ENCODE measurements at regions not wholly inside any gene's neighbourhood (a gene's known extent, or its start where the extent isn't known, plus 50 kb on each side); places are given as distances from the start of the nearest gene placed in this dataset.

DNA sequence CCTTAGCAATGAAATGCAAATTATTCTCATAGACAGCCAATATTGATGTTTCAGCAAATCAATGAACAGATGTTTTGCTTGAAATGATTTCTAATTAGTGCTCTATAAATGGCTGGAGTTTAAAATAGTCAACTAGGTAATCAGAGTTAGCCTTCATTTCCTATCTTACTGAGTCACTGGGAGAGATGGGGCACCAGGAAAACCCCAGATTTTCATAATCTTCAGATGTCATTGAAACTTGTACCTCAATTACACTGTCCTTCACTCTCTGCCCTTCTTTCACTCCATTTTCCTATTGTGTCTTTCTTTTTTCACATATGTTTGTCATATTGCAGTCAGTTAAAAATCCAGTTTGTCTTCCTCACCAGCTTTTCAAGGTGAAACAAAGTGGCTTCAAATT lies 92.7 kb downstream of the C12orf75 start:
- Mint-ChIP-seq H3K27me3 (peaks cover 6% of the 10 kb centered on the region), H3K27ac (no peak overlapping the region), H3K4me3 (no peak overlapping the region), H3K9me3 (no peaks in the 10 kb centered on the region), H3K4me1 (peaks cover 4% of the 10 kb centered on the region), H3K36me3 (ENCODE audit: low read depth) (no peaks in the 10 kb centered on the region)
- ChIA-PET POLR2A (no interaction called here), CTCF (no interaction called here)
- no peak for DNase-seq

DNA sequence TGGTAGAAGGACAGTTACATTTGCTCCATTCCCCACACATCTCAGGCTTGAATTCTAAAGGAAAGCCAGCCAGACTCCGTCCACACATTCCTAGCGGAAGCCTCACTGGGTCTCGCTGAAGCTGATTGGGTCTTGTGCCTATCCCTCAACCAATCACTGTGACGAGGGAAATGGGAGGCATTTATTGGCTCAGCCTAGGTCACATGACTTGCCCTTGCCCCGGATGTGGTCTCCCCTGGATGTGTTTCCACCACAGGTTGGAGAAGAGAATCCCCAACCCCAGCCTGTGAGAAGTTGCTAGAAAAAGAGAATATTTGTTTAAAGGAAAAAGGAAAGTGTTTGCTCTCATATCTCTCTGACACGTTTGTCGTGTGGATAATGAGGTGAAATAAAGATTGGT lies 93.4 kb downstream of the C12orf75 start:
- CTCF ChIA-PET = no interaction called here
- POLR2A ChIA-PET = no interaction called here
- H3K4me3 Mint-ChIP-seq = no peak overlapping the region
- no peaks in the 10 kb centered on the region for H3K36me3 Mint-ChIP-seq (ENCODE audit: low read depth)
- peaks cover 8% of the 10 kb centered on the region for H3K27me3 Mint-ChIP-seq
- H3K4me1 Mint-ChIP-seq = peaks cover 4% of the 10 kb centered on the region
- no peak overlapping the region for H3K27ac Mint-ChIP-seq
- no peaks in the 10 kb centered on the region for H3K9me3 Mint-ChIP-seq
- no peak for DNase-seq

DNA sequence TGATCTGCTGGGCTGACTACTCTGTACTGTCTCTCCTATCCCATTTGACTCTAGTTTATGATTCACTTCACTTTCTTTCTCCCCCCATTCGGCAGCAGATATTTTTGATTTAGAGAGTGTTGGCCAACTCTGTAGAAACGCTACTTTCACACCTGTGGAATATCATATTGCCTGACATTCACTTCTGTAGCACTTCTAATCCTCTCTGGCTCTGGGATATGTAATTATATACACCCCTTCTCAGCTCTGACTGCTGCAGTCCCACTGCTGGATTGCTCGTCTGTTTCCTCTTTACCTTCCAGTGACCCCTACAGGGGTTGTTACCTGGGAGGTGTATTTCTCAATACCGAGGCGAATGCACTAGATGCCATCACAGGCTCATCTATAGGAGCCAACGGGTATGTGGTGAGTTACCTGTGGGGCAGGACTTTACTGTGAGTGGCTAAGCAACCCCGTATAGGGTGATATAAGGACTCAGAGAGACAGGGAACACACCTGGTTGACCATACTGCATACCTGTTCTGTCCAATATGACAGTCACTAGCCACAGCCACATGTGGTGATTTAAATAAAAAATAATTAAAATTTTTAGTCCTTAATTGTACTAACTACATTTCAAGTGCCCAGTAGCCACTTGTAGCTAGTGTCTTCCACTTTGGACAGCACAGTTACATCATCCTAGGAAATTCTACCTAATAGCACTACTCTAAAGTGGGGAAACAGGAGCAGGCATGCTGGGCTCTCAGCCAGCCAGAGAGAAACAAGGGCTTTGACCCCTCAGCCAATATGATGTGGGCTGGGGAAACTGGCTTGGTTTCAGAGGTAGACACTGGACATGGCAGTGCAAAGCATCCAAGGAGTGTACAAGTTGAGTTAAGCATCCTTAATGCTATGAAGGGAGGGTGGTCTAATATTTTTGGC lies 95.0 kb downstream of the C12orf75 start:
- Mint-ChIP-seq H3K4me3 (no peak overlapping the region), H3K9me3 (no peaks in the 10 kb centered on the region), H3K27ac (no peak overlapping the region), H3K4me1 (peaks cover 4% of the 10 kb centered on the region), H3K36me3 (ENCODE audit: low read depth) (no peaks in the 10 kb centered on the region), H3K27me3 (peaks cover 10% of the 10 kb centered on the region)
- ChIA-PET CTCF (no interaction called here), POLR2A (no interaction called here)
- DNase-seq = no peak

DNA sequence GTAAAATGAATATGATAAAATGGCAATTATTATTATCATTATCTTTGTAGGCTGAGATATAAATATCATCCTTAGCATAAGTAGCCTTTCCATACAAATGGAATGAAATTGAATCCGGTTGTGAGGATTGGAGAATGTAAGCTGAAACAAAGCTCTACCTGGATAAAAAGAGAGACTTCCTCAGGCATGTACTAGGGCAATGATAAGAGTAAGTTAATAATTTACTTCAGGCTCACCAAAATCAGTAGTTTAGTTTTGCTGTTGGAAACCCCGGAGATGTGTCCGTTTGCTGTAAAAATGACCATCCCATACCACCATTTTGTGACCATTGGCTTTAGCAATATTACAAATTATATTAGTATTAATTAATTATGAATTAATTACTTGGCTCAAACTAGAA lies 96.3 kb downstream of the C12orf75 start:
- H3K27ac Mint-ChIP-seq = no peak overlapping the region
- POLR2A ChIA-PET = no interaction called here

DNA sequence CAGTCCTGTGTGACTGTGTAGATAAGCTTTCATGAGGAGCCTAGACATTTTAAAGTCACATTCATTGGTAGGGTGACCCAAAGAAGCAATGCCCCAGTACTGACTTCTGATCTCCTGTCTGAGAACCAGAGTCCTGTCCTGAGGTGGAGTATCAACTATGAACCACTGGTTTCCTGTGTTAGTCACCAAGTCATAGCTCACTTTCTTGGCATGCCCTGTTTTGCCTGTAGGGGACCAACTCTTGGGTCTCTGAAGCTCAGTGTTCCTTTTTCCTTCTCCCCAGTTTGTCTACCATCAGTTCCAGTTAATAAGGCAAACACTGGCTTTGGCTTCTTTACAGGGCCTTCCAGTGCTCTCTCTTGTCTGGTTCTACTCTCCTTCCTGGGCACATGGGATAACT lies 97.4 kb downstream of the C12orf75 start:
- DNase-seq = no peak
- Mint-ChIP-seq H3K4me3 (no peak overlapping the region), H3K27me3 (peaks cover 10% of the 10 kb centered on the region), H3K27ac (no peak overlapping the region), H3K9me3 (no peaks in the 10 kb centered on the region), H3K36me3 (ENCODE audit: low read depth) (no peaks in the 10 kb centered on the region), H3K4me1 (peaks cover 4% of the 10 kb centered on the region)
- ChIA-PET POLR2A (no interaction called here), CTCF (interaction anchor here (0.6 kb wide), 1 partner anchor 544 kb away, joined by 3 read pairs; no protein-coding TSS in a partner anchor)

More for the DNA sequence above, 96.3 kb downstream of the C12orf75 start:
- Mint-ChIP-seq H3K9me3 (no peaks in the 10 kb centered on the region), H3K36me3 (ENCODE audit: low read depth) (no peaks in the 10 kb centered on the region), H3K27me3 (peaks cover 10% of the 10 kb centered on the region), H3K4me3 (no peak overlapping the region), H3K4me1 (peaks cover 4% of the 10 kb centered on the region)
- DNase-seq = no peak
- CTCF ChIA-PET = no interaction called here

DNA sequence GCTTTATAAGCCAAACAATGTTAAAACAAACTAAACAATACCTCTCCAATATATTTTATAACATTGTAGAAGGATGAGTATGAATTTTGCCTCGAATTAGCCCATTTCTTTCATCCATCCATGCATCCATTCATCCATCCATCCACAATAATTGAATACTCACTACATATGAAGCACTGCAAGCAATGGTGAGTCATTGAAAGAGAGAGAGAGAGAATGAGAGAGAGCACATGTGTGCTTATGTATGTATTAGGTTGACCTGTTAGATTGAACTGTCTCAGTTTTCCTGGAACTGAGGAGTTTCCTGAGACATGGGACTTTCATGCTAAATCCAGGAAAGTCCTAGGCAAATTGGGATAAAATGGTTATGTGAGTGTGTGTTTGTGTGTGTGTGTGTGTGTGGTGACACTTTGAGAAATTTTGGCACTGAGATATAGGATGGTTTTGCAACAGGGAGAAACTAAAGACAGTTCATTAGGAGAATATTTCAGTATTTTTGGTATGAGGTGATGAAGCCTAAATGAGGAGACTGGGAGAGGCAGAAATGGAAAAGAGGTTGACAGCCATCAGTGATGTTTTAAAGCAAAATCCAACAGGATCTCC lies 98.4 kb downstream of the C12orf75 start:
- CTCF ChIA-PET = no interaction called here
- peaks cover 10% of the 10 kb centered on the region for H3K27me3 Mint-ChIP-seq
- H3K9me3 Mint-ChIP-seq = no peaks in the 10 kb centered on the region
- POLR2A ChIA-PET = no interaction called here
- DNase-seq = no peak
- H3K36me3 Mint-ChIP-seq (ENCODE audit: low read depth) = no peaks in the 10 kb centered on the region
- peaks cover 2% of the 10 kb centered on the region for H3K4me1 Mint-ChIP-seq
- no peak overlapping the region for H3K4me3 Mint-ChIP-seq
- no peak overlapping the region for H3K27ac Mint-ChIP-seq

DNA sequence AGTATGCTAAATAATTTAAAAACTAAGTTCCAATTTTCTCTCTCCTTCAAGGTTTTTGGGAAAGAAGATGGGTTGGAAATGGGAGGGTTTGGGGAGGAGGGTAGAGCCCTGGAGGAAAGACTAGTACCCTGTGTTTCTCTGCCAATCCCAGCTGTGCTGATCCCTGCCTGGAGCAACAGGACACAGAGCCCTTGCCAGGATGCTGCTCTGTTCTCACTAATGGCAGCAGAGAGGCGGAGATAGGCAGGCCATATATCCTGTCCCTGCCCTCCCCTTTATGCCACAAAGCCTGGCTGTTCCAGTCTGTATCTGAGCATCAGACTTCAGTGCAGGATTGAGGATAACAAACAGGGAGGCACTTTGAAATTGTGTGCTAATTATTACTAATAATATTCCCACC lies 99.0 kb downstream of the C12orf75 start:
- Mint-ChIP-seq H3K9me3 (no peaks in the 10 kb centered on the region), H3K4me3 (no peak overlapping the region), H3K27ac (no peak overlapping the region), H3K36me3 (ENCODE audit: low read depth) (no peaks in the 10 kb centered on the region), H3K4me1 (peaks cover 2% of the 10 kb centered on the region), H3K27me3 (peaks cover 10% of the 10 kb centered on the region)
- ChIA-PET CTCF (no interaction called here), POLR2A (no interaction called here)
- no peak for DNase-seq

DNA sequence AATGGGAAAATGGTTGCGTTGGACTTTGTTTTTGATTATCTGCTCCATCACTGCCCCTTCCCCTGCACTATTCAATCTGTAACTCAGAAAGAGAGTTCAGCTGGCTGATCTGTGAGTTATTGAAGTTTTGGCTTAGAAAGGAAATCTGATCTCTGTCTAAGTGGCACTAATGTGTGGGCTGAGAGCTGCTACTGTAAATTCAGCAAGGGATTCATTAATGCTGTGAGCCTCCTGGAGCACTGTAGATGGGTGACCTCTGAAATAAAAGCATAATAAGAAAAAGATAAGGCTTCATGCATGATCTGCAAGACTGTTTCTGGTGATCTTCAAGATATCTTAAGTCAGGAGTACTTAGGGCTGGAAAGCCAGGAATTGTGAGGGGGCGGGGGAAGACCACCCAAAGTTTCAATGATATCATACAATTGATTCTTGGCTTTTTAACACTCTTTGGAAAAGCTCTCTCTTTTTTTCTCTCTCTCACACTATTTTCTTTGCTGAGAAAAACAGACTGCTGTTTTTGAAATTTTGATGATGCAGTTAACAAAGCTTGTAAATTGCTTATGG lies 101.1 kb downstream of the C12orf75 start:
- Mint-ChIP-seq H3K36me3 (ENCODE audit: low read depth) (no peaks in the 10 kb centered on the region), H3K9me3 (no peaks in the 10 kb centered on the region), H3K4me1 (peaks cover 2% of the 10 kb centered on the region), H3K4me3 (no peak overlapping the region), H3K27ac (no peak overlapping the region), H3K27me3 (peaks cover 22% of the 10 kb centered on the region)
- ChIA-PET POLR2A (no interaction called here), CTCF (interaction anchor here (1.0 kb wide), 1 partner anchor 10 kb away, joined by 3 read pairs; no protein-coding TSS in a partner anchor)
- no peak for DNase-seq

DNA sequence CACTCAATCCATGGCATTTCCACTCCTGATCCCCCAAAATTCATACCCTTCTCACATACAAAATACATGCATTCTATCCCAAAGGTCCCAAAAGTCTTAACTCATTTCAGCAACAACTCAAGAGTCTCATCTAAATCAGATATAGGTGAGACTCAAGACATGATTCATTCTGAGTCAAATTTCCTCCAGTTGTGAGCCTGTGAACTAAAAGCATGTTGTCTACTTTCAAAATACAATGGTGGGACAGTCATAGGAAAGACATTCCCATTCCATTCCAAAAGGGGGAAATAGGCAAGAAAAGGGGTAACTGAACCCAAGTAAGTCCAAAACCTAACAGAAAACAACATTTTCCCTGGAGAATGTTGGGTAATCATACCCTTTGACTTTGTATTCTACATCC lies 103.3 kb downstream of the C12orf75 start:
- Mint-ChIP-seq H3K4me3 (no peak overlapping the region), H3K9me3 (no peaks in the 10 kb centered on the region), H3K27me3 (peaks cover 18% of the 10 kb centered on the region), H3K27ac (no peak overlapping the region), H3K4me1 (no peaks in the 10 kb centered on the region), H3K36me3 (ENCODE audit: low read depth) (no peaks in the 10 kb centered on the region)
- POLR2A ChIA-PET = no interaction called here
- CTCF ChIA-PET = no interaction called here
- DNase-seq = no peak

DNA sequence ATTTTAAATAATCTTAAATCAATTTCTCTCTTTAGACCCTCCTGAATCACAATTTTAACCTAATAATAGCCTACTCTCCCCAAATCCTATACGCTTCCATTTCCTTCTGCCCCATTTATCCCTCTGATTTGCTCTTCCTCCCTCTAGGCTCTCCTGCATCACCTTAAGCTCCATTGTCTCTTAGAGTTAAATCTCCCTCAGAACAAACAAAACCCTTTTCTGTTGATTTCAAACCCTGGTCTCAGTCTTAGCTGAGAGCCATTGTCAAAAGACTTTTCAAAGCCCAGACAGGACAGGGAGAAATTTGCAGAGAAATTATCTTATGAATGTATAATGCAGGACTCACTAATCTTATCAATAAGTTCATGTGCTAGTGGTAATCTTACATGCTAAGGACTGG lies 106.1 kb downstream of the C12orf75 start:
- Mint-ChIP-seq H3K36me3 (ENCODE audit: low read depth) (no peaks in the 10 kb centered on the region), H3K4me1 (no peaks in the 10 kb centered on the region), H3K27ac (no peak overlapping the region), H3K9me3 (no peaks in the 10 kb centered on the region), H3K4me3 (no peak overlapping the region), H3K27me3 (peaks cover 23% of the 10 kb centered on the region)
- ChIA-PET CTCF (no interaction called here), POLR2A (no interaction called here)
- no peak for DNase-seq

DNA sequence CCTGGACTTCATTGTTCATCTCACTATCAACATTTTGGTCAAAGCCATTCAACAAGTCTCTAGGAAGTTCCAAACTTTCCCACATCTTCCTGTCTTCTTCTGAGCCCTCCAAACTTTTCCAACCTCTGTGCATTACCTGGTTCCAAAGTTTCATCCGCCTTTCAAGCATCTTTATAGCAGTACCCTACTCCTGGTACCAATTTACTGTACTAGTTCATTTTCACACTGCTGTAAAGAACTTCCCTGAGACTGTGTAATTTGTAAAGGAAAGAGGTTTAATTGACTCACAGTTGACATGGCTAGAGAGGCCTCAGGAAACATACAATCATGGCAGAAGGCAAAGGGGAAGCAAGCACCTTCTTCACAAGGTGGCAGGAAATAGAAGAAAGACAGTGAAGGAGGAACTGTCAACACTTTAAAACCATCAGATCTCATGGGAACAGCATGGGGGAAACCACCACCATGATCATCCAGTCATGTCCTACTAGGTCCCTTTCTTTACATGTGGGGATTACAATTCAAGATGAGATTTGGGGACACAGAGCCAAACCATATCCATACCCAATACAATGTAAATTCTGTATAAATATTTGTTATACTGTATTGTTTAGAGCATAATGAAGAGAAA lies 109.7 kb downstream of the C12orf75 start:
- no peak for DNase-seq
- Mint-ChIP-seq H3K4me3 (no peak overlapping the region), H3K9me3 (no peaks in the 10 kb centered on the region), H3K36me3 (ENCODE audit: low read depth) (no peaks in the 10 kb centered on the region), H3K27ac (no peak overlapping the region), H3K27me3 (peaks cover 41% of the 10 kb centered on the region), H3K4me1 (no peaks in the 10 kb centered on the region)
- POLR2A ChIA-PET = no interaction called here
- CTCF ChIA-PET = no interaction called here

DNA sequence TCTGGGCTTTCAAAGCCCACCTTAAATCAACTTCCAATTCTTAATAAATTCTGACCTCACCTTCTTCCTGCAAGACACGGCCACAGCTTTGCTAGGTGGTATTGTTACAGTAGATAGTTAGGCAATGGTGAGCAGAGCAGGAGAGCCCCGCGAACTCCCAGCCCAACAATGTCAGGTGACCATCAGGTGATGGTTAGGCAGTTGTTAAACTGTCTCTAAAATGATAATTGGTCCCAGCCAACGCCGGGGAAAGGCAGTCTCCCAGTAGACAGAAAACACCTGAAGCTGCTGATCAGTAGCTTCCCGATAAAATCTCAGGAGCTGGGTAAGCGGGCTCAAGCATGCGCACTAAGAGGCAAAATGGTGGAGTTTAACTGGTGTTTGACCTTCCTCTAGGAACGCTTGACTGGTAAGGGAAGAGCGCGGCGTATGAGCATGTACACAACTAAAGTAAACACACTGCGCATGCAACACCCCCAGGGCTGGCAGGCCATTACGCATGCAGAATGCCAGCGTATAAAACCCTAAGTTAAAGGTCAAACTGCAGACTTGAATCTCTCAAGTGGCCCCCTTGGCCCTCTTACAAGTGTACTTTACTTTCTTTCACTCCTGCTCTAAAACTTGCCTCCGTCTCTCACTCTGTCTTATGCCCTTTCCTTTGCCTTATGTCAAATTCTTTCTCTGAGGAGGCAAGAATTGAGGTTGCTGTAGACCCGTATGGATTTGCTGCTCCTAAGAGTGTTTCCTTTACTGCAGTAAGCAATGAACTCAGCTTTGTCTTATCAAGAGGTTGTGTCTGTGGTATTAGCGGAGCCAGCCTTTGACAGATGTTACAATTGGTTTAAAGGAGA lies 113.5 kb downstream of the C12orf75 start:
- no peak overlapping the region for H3K4me3 Mint-ChIP-seq
- H3K36me3 Mint-ChIP-seq (ENCODE audit: low read depth) = no peaks in the 10 kb centered on the region
- no peak overlapping the region for H3K27ac Mint-ChIP-seq
- CTCF ChIA-PET = no interaction called here
- POLR2A ChIA-PET = no interaction called here
- H3K27me3 Mint-ChIP-seq = peaks cover 30% of the 10 kb centered on the region
- no peaks in the 10 kb centered on the region for H3K4me1 Mint-ChIP-seq
- no peaks in the 10 kb centered on the region for H3K9me3 Mint-ChIP-seq
- no peak for DNase-seq

DNA sequence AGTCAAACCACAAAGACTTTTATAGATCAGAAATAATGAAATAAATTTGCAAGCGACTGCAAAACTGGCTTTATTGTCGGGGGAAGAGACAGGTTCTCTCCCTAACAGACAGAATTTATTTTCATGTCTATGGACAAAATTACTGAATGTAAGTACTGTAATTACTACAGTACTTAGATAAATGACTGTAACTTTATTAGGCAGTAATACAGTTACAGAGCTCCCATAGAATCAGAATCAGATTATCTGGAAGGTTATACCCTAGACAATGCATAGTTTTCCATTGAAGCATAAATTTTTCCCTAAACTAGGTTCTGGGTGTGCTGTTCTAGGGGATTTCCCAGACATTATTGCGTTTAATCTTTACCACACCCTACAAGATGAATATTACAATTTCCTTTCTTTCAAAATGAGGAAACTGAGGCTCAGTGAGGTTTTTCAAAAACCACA lies 114.2 kb downstream of the C12orf75 start:
- no peaks in the 10 kb centered on the region for H3K36me3 Mint-ChIP-seq (ENCODE audit: low read depth)
- DNase-seq = no peak
- no peak overlapping the region for H3K4me3 Mint-ChIP-seq
- no peaks in the 10 kb centered on the region for H3K9me3 Mint-ChIP-seq
- POLR2A ChIA-PET = no interaction called here
- peaks cover 31% of the 10 kb centered on the region for H3K27me3 Mint-ChIP-seq
- CTCF ChIA-PET = interaction anchor here (1.0 kb wide), 1 partner anchor 24 kb away, joined by 3 read pairs; no protein-coding TSS in a partner anchor
- no peaks in the 10 kb centered on the region for H3K4me1 Mint-ChIP-seq
- no peak overlapping the region for H3K27ac Mint-ChIP-seq
